SK-N-SH (cell line): ENCODE measurements at regions not wholly inside any gene's neighbourhood (a gene's known extent, or its start where the extent isn't known, plus 50 kb on each side); places are given as distances from the start of the nearest gene placed in this dataset.

Experiments used
- CTCF ChIA-PET: fragments of 300-600, 350-600 bp; formaldehyde crosslinking; extraction: SDS; loops from one replicate; lab custom pipeline; 2021; lab: Yijun Ruan, JAX
- POLR2A ChIA-PET: fragments of 350-600 bp; sonication (Branson Sonifier 250); formaldehyde crosslinking; extraction: SDS; loops from one replicate; lab custom pipeline; 2020; ENCODE audit warnings: antibody characterized with exemption, inconsistent platforms; lab: Yijun Ruan, JAX
- DNase-seq: peaks from one replicate; pipeline ENCODE4 v3.0.0; 2012
- H2AFZ ChIP-seq: fragments of 200-600 bp; sonication (generic); 2 replicates; pipeline ENCODE4 v1.8.1; 2016; ENCODE audit warnings: antibody characterized with exemption, mild to moderate bottlenecking, low read depth
- H3F3A ChIP-seq: fragments of 200-600 bp; sonication (generic); replicated peaks from 2 replicates; pipeline ENCODE3; 2016; ENCODE audit warnings: antibody characterized with exemption, mild to moderate bottlenecking; ENCODE audit not compliant: insufficient read depth
- H3K27ac ChIP-seq, 2 experiments: fragments of 200-500 bp in 1 of 2; fragments of 200-600 bp in 1 of 2; sonication (Bioruptor generic) in 1 of 2; sonication (generic), shearing (Covaris generic) in 1 of 2; 2 replicates each; pipeline versions ENCODE4 v1.5.1 to v1.6.1; 2014 to 2016; ENCODE audit warnings: low read depth in 2 of 2, inconsistent platforms in 1 of 2, low read length in 1 of 2, mild to moderate bottlenecking in 1 of 2, mixed read lengths in 1 of 2
- H3K27me3 ChIP-seq: fragments of 200-600 bp; sonication (generic), shearing (Covaris generic); 2 replicates; pipeline ENCODE4 v1.6.1; 2016; ENCODE audit warnings: mixed run types; ENCODE audit not compliant: insufficient read depth
- H3K36me3 ChIP-seq, 2 experiments: fragments of 200-500 bp in 1 of 2; fragments of 200-600 bp in 1 of 2; sonication (Bioruptor generic) in 1 of 2; sonication (generic) in 1 of 2; replicated peaks in 1 of 2; 2 replicates each; pipeline versions ENCODE3 to v1.5.1; 2014 to 2016; ENCODE audit warnings: low read length in 1 of 2, mild to moderate bottlenecking in 1 of 2; ENCODE audit not compliant: insufficient read depth in 2 of 2, control insufficient read depth in 1 of 2
- H3K4me1 ChIP-seq, 2 experiments: fragments of 200-500 bp in 1 of 2; fragments of 200-600 bp in 1 of 2; sonication (Bioruptor generic) in 1 of 2; sonication (generic), shearing (Covaris generic) in 1 of 2; 2 replicates each; pipeline versions ENCODE4 v1.5.1 to v1.6.1; 2014 to 2016; ENCODE audit warnings: low read depth in 1 of 2, low read length in 1 of 2, mixed run types in 1 of 2; ENCODE audit not compliant: insufficient read depth in 2 of 2, control insufficient read depth in 1 of 2
- H3K4me2 ChIP-seq: fragments of 200-600 bp; sonication (generic), shearing (Covaris generic); 2 replicates; pipeline ENCODE4 v1.6.1; 2017; ENCODE audit warnings: mixed run types
- H3K4me3 ChIP-seq, 2 experiments: fragments of 200-500 bp in 1 of 2; fragments of 200-600 bp in 1 of 2; sonication (Bioruptor generic) in 1 of 2; sonication (generic), shearing (Covaris generic) in 1 of 2; 2 replicates each; pipeline versions ENCODE4 v1.5.1 to v1.8.1; 2014 to 2016; ENCODE audit warnings: low read depth in 2 of 2, inconsistent platforms in 1 of 2, low read length in 1 of 2, mild to moderate bottlenecking in 1 of 2, mixed read lengths in 1 of 2, moderate library complexity in 1 of 2
- H3K79me2 ChIP-seq: fragments of 200-600 bp; sonication (generic); 2 replicates; pipeline ENCODE4 v1.8.1; 2017; ENCODE audit warnings: mild to moderate bottlenecking; ENCODE audit not compliant: insufficient read depth
- H3K9ac ChIP-seq: fragments of 200-600 bp; sonication (generic); 2 replicates; pipeline ENCODE4 v1.6.1; 2017; ENCODE audit warnings: mixed run types
- H3K9me2 ChIP-seq: fragments of 200-600 bp; sonication (generic); 2 replicates; pipeline ENCODE4 v1.6.1; 2017; ENCODE audit warnings: mixed run types
- H3K9me3 ChIP-seq: fragments of 200-600 bp; sonication (generic); 2 replicates; pipeline ENCODE4 v1.6.1; 2017; ENCODE audit warnings: mixed run types, mild to moderate bottlenecking, moderate library complexity
- H4K20me1 ChIP-seq: fragments of 200-600 bp; sonication (generic); 2 replicates; pipeline ENCODE4 v1.6.1; 2017; ENCODE audit warnings: mild to moderate bottlenecking, mixed run types; ENCODE audit not compliant: insufficient read depth
- FOXJ3 ChIP-seq: sonication (generic); formaldehyde crosslinking; IDR thresholded peaks from 2 replicates; pipeline ENCODE4 v1.5.1; 2020; ENCODE audit warnings: mild to moderate bottlenecking, missing genetic modification reagents
- NRF1 ChIP-seq: IDR thresholded peaks from 2 replicates; pipeline ENCODE4 v1.6.1; 2012; ENCODE audit warnings: low read depth, mild to moderate bottlenecking, low read length
- POLR2AphosphoS5 ChIP-seq: IDR thresholded peaks from 2 replicates; pipeline ENCODE4 v1.6.1; 2012; ENCODE audit warnings: low read depth, low read length
- TAF1 ChIP-seq: IDR thresholded peaks from 2 replicates; pipeline ENCODE4 v1.6.1; 2012; ENCODE audit warnings: low read depth, mild to moderate bottlenecking, low read length, moderate library complexity, borderline replicate concordance
- TEAD4 ChIP-seq: IDR thresholded peaks from 2 replicates; pipeline ENCODE4 v1.4.0; 2012; ENCODE audit warnings: mild to moderate bottlenecking, borderline replicate concordance; ENCODE audit not compliant: insufficient read depth
- WGBS: methylation state at CpG from one replicate; pipeline ENCODE4 v1.1.6; 2017; ENCODE audit warnings: low lambda C conversion rate; 5-methylcytosine and 5-hydroxymethylcytosine counted together
- TF ChIP-seq, protein P1 (sequence below): IDR thresholded peaks from 2 replicates; pipeline ENCODE4 v1.4.0; 2012; ENCODE audit warnings: low read depth
- TF ChIP-seq, protein P2 (sequence below): IDR thresholded peaks from 2 replicates; pipeline ENCODE4; 2012
- TF ChIP-seq, protein P3 (sequence below): IDR thresholded peaks from 2 replicates; pipeline ENCODE4 v1.6.1; 2012; ENCODE audit warnings: mild to moderate bottlenecking, low read depth, low read length, moderate library complexity

DNA sequence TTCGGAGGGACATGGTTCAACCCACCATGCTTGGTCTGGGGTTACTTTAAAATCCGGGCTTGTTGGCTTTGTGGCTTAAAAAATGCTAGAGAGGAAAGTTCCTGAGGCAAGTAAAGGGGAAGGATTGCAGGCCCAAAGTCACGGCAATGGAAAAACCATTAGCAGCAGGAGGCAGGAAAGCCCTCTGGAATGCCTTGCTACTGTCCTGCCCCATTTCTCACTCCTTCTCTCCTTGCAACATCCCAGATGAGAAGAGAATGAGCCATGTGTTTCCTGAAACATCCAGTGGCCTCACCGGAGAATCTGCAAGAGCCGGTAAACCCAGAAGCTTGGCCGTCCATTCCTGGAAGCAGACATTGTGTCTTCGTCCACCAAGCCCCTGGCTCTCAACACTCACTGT lies 97.4 kb upstream of the LCLAT1 start:
- H4K20me1 ChIP-seq = no peaks in the 10 kb centered on the region
- no peak overlapping the region for H3K9ac ChIP-seq
- DNase-seq = no peak
- H3K4me2 ChIP-seq = no peak overlapping the region
- H3K9me3 ChIP-seq = no peaks in the 10 kb centered on the region
- WGBS = 68% methylated on average over 7 of the region's 7 CpGs
- H3K27ac ChIP-seq = no peak overlapping the region
- no peak overlapping the region for H3K4me3 ChIP-seq
- H3K27me3 ChIP-seq = no peaks in the 10 kb centered on the region
- no peaks in the 10 kb centered on the region for H3F3A ChIP-seq
- no peak for TF ChIP-seq TAF1
- no peak for TF ChIP-seq TEAD4
- no peak for TF ChIP-seq FOXJ3
- no peak for TF ChIP-seq POLR2AphosphoS5
- no peak for TF ChIP-seq NRF1
- TF ChIP-seq, protein P1, sequence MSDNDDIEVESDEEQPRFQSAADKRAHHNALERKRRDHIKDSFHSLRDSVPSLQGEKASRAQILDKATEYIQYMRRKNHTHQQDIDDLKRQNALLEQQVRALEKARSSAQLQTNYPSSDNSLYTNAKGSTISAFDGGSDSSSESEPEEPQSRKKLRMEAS = no peak
- TF ChIP-seq, protein P2, sequence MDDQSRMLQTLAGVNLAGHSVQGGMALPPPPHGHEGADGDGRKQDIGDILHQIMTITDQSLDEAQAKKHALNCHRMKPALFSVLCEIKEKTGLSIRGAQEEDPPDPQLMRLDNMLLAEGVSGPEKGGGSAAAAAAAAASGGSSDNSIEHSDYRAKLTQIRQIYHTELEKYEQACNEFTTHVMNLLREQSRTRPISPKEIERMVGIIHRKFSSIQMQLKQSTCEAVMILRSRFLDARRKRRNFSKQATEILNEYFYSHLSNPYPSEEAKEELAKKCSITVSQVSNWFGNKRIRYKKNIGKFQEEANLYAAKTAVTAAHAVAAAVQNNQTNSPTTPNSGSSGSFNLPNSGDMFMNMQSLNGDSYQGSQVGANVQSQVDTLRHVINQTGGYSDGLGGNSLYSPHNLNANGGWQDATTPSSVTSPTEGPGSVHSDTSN = no peak
- ChIA-PET POLR2A (no interaction called here), CTCF (interaction anchor here (0.8 to 1.4 kb wide), 2 partner anchors 8 to 362 kb away, joined by 3 to 5 read pairs; no protein-coding TSS in a partner anchor)
- no peaks in the 10 kb centered on the region for H3K4me1 ChIP-seq
- H3K79me2 ChIP-seq = no peaks in the 10 kb centered on the region
- H3K36me3 ChIP-seq = no peaks in the 10 kb centered on the region
- no peaks in the 10 kb centered on the region for H3K9me2 ChIP-seq
- H2AFZ ChIP-seq = no peak overlapping the region

DNA sequence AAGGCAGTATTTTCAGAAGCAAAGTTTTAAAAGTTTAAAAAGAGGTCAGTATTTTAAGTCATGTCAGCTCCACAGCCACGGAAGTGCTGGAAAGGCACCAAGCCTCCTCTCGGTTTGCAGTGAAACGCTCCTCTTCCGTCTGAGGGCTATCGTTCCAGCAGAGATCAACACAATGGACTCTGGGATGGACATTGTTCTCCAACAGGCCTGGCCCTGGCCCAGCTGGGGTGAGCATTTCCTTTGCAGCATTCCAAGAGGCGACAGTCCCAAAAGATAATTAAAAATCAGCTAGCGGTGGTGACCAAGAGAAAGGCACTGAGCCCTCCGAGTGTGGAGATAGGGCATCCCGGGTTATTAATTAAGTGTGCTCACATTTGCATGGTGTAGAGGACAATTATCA lies 95.9 kb upstream of the LCLAT1 start:
- H4K20me1 ChIP-seq = no peaks in the 10 kb centered on the region
- H2AFZ ChIP-seq = no peak overlapping the region
- no peak for TF ChIP-seq TEAD4
- TF ChIP-seq POLR2AphosphoS5 = no peak
- TF ChIP-seq, protein P3, sequence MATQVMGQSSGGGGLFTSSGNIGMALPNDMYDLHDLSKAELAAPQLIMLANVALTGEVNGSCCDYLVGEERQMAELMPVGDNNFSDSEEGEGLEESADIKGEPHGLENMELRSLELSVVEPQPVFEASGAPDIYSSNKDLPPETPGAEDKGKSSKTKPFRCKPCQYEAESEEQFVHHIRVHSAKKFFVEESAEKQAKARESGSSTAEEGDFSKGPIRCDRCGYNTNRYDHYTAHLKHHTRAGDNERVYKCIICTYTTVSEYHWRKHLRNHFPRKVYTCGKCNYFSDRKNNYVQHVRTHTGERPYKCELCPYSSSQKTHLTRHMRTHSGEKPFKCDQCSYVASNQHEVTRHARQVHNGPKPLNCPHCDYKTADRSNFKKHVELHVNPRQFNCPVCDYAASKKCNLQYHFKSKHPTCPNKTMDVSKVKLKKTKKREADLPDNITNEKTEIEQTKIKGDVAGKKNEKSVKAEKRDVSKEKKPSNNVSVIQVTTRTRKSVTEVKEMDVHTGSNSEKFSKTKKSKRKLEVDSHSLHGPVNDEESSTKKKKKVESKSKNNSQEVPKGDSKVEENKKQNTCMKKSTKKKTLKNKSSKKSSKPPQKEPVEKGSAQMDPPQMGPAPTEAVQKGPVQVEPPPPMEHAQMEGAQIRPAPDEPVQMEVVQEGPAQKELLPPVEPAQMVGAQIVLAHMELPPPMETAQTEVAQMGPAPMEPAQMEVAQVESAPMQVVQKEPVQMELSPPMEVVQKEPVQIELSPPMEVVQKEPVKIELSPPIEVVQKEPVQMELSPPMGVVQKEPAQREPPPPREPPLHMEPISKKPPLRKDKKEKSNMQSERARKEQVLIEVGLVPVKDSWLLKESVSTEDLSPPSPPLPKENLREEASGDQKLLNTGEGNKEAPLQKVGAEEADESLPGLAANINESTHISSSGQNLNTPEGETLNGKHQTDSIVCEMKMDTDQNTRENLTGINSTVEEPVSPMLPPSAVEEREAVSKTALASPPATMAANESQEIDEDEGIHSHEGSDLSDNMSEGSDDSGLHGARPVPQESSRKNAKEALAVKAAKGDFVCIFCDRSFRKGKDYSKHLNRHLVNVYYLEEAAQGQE = no peak
- TF ChIP-seq, all 33 proteins: peak for 0
- no peak overlapping the region for H3K4me2 ChIP-seq
- no peak for DNase-seq
- H3K4me3 ChIP-seq = no peak overlapping the region
- no peaks in the 10 kb centered on the region for H3K27me3 ChIP-seq
- WGBS = 75% methylated on average over 9 of the region's 9 CpGs
- no peak overlapping the region for H3K9ac ChIP-seq
- POLR2A ChIA-PET = interaction anchor here (1.1 kb wide), 1 partner anchor 51 kb away, joined by 3 read pairs; no protein-coding TSS in a partner anchor
- CTCF ChIA-PET = interaction anchor here (1.0 to 1.4 kb wide), 4 partner anchors 15 to 360 kb away, joined by 3 to 5 read pairs (median 3); no protein-coding TSS in a partner anchor
- H3K27ac ChIP-seq = no peak overlapping the region
- no peaks in the 10 kb centered on the region for H3K4me1 ChIP-seq
- H3F3A ChIP-seq = no peaks in the 10 kb centered on the region
- H3K9me3 ChIP-seq = no peaks in the 10 kb centered on the region
- H3K36me3 ChIP-seq = no peaks in the 10 kb centered on the region
- H3K79me2 ChIP-seq = no peaks in the 10 kb centered on the region
- H3K9me2 ChIP-seq = no peaks in the 10 kb centered on the region
